HCT116 (cell line): ENCODE measurements at regions not wholly inside any gene's neighbourhood (a gene's known extent, or its start where the extent isn't known, plus 50 kb on each side); places are given as distances from the start of the nearest gene placed in this dataset.

ENCODE experiments used
- CTCF ChIP-seq, 3 experiments: fragments of 200-600 bp in 1 of 3; sonication (generic) in 1 of 3; IDR thresholded peaks in 2 of 3; conservative IDR thresholded peaks in 1 of 3; 2 replicates each; pipeline ENCODE4 v1.5.1; 2012 to 2017; ENCODE audit warnings: low read depth in 2 of 3, low read length in 2 of 3, antibody characterized with exemption in 1 of 3, borderline replicate concordance in 1 of 3, control low read depth in 1 of 3, mild to moderate bottlenecking in 1 of 3, mixed read lengths in 1 of 3, mixed run types in 1 of 3, moderate library complexity in 1 of 3; ENCODE audit not compliant: insufficient read depth in 1 of 3
- EZH2 ChIP-seq: fragments of 200-600 bp; sonication (generic); IDR thresholded peaks from 2 replicates; pipeline ENCODE4 v1.6.1; 2017; ENCODE audit warnings: antibody characterized with exemption, mixed run types
- EZH2phosphoT487 ChIP-seq: fragments of 200-600 bp; IDR thresholded peaks from 2 replicates; pipeline ENCODE4 v1.6.1; 2018; ENCODE audit warnings: antibody characterized with exemption, borderline replicate concordance
- FOSL1 ChIP-seq: IDR thresholded peaks from 2 replicates; pipeline ENCODE4 v1.6.1; 2012; ENCODE audit warnings: low read depth
- JUND ChIP-seq: IDR thresholded peaks from 2 replicates; pipeline ENCODE4 v1.6.1; 2012
- POLR2A ChIP-seq: IDR thresholded peaks from 2 replicates; pipeline ENCODE4 v1.7.0; 2011; ENCODE audit warnings: borderline replicate concordance; ENCODE audit not compliant: insufficient read depth, insufficient read length; ENCODE audit errors: extremely low read depth
- POLR2AphosphoS5 ChIP-seq: IDR thresholded peaks from 2 replicates; pipeline ENCODE4 v1.6.1; 2011; ENCODE audit warnings: mild to moderate bottlenecking, low read depth, low read length, moderate library complexity
- YY1 ChIP-seq: IDR thresholded peaks from 2 replicates; pipeline ENCODE4 v1.6.1; 2011; ENCODE audit warnings: low read length, low read depth, moderate library complexity, mild to moderate bottlenecking; ENCODE audit not compliant: insufficient replicate concordance; ENCODE audit errors: extremely low read depth

GRCh38 chr18:47484068-47484467 lies 232.6 kb upstream of the SKOR2 start:
- TF ChIP-seq EZH2phosphoT487 (no peak), YY1 (no peak), CTCF (IDR thresholded peaks at IDR 0.05 in 2 of 3, conservative IDR thresholded peaks at IDR 0.05 in 1 of 3; ENCODE audit: borderline replicate concordance in 1 of 3, insufficient read depth in 1 of 3, low read depth in 2 of 3, low read length in 2 of 3) (no peak), POLR2AphosphoS5 (no peak), EZH2 (no peak), POLR2A (no peak), JUND (no peak), FOSL1 (no peak)
